Skeletal muscle tissue (tissue), 4 donors: ENCODE measurements at regions not wholly inside any gene's neighbourhood (a gene's known extent, or its start where the extent isn't known, plus 50 kb on each side); places are given as distances from the start of the nearest gene placed in this dataset. TPM values are rescaled to one million over a fixed set of nuclear protein-coding genes. Genes with fewer than 3 reads are reported as not detected.

Experiments used
- H3K27ac ChIP-seq: one replicate; pipeline ENCODE4 v1.7.0; 2013; ENCODE audit warnings: mild to moderate bottlenecking, low read depth, low read length, inconsistent platforms
- H3K27me3 ChIP-seq, 3 donors: one replicate each; pipeline ENCODE4 v1.7.0; 2013; ENCODE audit warnings: low read length in 3 of 3; ENCODE audit not compliant: control insufficient read depth in 3 of 3, insufficient read depth in 3 of 3
- H3K36me3 ChIP-seq, 3 donors: one replicate each; pipeline ENCODE4 v1.7.0; 2013; ENCODE audit warnings: low read length in 3 of 3; ENCODE audit not compliant: control insufficient read depth in 3 of 3, insufficient read depth in 3 of 3
- H3K4me1 ChIP-seq, 3 donors: one replicate each; pipeline ENCODE4 v1.7.0; 2013; ENCODE audit warnings: low read length in 3 of 3, mild to moderate bottlenecking in 3 of 3; ENCODE audit not compliant: control insufficient read depth in 3 of 3, insufficient read depth in 3 of 3
- H3K4me3 ChIP-seq, 3 donors: one replicate each; pipeline ENCODE4 v1.7.0; 2013; ENCODE audit warnings: low read length in 3 of 3
- H3K9ac ChIP-seq, 3 donors: one replicate each; pipeline ENCODE4 v1.7.0; 2013; ENCODE audit warnings: low read length in 3 of 3, mild to moderate bottlenecking in 3 of 3, moderate library complexity in 2 of 3, low read depth in 1 of 3
- H3K9me3 ChIP-seq, 3 donors: one replicate each; pipeline ENCODE4 v1.7.0; 2013; ENCODE audit warnings: low read length in 3 of 3; ENCODE audit not compliant: control insufficient read depth in 3 of 3
- small RNA-seq: library from RNA; depleted of rRNA; stranded (forward); fragments of <200 nt; gene quantifications from one replicate; pipeline ENCODE3, GENCODE V24; 2014
- donor health status: Osteomylitis.

- H3K27me3 ChIP-seq = no peaks in the 10 kb centered on the region
- no peaks in the 10 kb centered on the region for H3K4me1 ChIP-seq
- no peak overlapping the region for H3K27ac ChIP-seq
- H3K9ac ChIP-seq = no peak overlapping the region
- H3K4me3 ChIP-seq = no peak overlapping the region
- H3K36me3 ChIP-seq = no peaks in the 10 kb centered on the region
- H3K9me3 ChIP-seq = no peaks in the 10 kb centered on the region
Observed at GRCh38 chr7:124089621-124090020, 56.8 kb upstream of the TMEM229A start.

GRCh38 chr7:124088590-124088989, 55.7 kb upstream of the TMEM229A start:
- Histone ChIP-seq H3K27ac (no peak overlapping the region), H3K4me3 (no peak overlapping the region), H3K4me1 (no peaks in the 10 kb centered on the region), H3K9me3 (no peaks in the 10 kb centered on the region), H3K27me3 (no peaks in the 10 kb centered on the region), H3K36me3 (no peaks in the 10 kb centered on the region), H3K9ac (no peak overlapping the region)

- H3K36me3 ChIP-seq = no peaks in the 10 kb centered on the region
- no peak overlapping the region for H3K27ac ChIP-seq
Observed at GRCh38 chr7:124086843-124087242, 54.0 kb upstream of the TMEM229A start.

GRCh38 chr7:124085179-124085578, 52.3 kb upstream of the TMEM229A start:
- Histone ChIP-seq H3K27me3 (no peaks in the 10 kb centered on the region), H3K9ac (no peak overlapping the region), H3K4me3 (no peak overlapping the region), H3K4me1 (no peaks in the 10 kb centered on the region), H3K9me3 (no peaks in the 10 kb centered on the region), H3K27ac (no peak overlapping the region), H3K36me3 (no peaks in the 10 kb centered on the region)

More at GRCh38 chr7:124086843-124087242, 54.0 kb upstream of the TMEM229A start:
- Histone ChIP-seq H3K9me3 (no peaks in the 10 kb centered on the region), H3K4me3 (no peak overlapping the region), H3K27me3 (no peaks in the 10 kb centered on the region), H3K4me1 (no peaks in the 10 kb centered on the region), H3K9ac (no peak overlapping the region)

- Histone ChIP-seq H3K4me3 (no peak overlapping the region), H3K36me3 (no peaks in the 10 kb centered on the region), H3K27ac (no peak overlapping the region), H3K27me3 (no peaks in the 10 kb centered on the region), H3K9ac (no peak overlapping the region), H3K4me1 (no peaks in the 10 kb centered on the region), H3K9me3 (no peaks in the 10 kb centered on the region)
Observed at GRCh38 chr7:124084024-124084423, 51.2 kb upstream of the TMEM229A start.

Small RNAs in the stretch of these regions (small RNA-seq; reads per million reads assigned to genes)
- not detected for gene RNU6-102P
